ENCODE measurements at regions not wholly inside any gene's neighbourhood (a gene's known extent, or its start where the extent isn't known, plus 50 kb on each side); places are given as distances from the start of the nearest gene placed in this dataset.
"Not testable (repeated sequence)": the region's sequence is repeated elsewhere in the genome, so short reads cannot be mapped to it uniquely, and the experiment has no call there.

DNA sequence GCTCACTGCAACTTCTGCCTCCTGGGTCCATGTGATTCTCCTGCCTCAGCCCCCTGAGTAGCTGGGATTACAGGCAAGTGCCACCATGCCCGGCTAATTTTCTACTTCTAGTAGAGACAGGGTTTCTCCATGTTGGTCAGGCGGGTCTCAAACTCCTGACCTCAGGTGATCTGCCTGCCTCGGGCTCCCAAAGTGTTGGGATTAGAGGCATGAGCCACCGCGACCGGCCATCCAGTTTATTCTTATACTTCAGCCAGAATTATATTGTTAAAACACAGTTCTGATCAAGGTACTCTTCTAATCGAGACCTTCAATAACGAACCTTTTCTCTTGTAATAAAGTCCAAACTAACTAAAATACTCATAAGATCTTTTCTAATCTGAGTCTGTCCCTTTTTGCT, 119.6 kb upstream of the FAR2 start:
- TF ChIP-seq, protein P1, sequence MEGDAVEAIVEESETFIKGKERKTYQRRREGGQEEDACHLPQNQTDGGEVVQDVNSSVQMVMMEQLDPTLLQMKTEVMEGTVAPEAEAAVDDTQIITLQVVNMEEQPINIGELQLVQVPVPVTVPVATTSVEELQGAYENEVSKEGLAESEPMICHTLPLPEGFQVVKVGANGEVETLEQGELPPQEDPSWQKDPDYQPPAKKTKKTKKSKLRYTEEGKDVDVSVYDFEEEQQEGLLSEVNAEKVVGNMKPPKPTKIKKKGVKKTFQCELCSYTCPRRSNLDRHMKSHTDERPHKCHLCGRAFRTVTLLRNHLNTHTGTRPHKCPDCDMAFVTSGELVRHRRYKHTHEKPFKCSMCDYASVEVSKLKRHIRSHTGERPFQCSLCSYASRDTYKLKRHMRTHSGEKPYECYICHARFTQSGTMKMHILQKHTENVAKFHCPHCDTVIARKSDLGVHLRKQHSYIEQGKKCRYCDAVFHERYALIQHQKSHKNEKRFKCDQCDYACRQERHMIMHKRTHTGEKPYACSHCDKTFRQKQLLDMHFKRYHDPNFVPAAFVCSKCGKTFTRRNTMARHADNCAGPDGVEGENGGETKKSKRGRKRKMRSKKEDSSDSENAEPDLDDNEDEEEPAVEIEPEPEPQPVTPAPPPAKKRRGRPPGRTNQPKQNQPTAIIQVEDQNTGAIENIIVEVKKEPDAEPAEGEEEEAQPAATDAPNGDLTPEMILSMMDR (conservative IDR thresholded peaks at IDR 0.05; ENCODE audit: low read depth, low read length), result not testable (repeated sequence)
- not testable (repeated sequence) for TF ChIP-seq EZH2 (IDR thresholded peaks at IDR 0.05; ENCODE audit: borderline replicate concordance, low read depth, low read length, poor library complexity, severe bottlenecking)
